T-helper 2 cell treated with Interferon-gamma antibody and Interleukin-4, amounts not matched to agents 5 μg/mL and 100 μg/mL, for 36 hours (primary cell): ENCODE measurements at regions not wholly inside any gene's neighbourhood (a gene's known extent, or its start where the extent isn't known, plus 50 kb on each side); places are given as distances from the start of the nearest gene placed in this dataset.

Source experiments
- DNase-seq: peaks from one replicate; pipeline ENCODE4 v3.0.0; 2021; ENCODE audit warnings: low spot score
- H3K27ac Mint-ChIP-seq: one replicate; pipeline ENCODE4 v1.8.0; 2021; ENCODE audit warnings: mild to moderate bottlenecking, mixed read lengths
- H3K27me3 Mint-ChIP-seq: one replicate; pipeline ENCODE4 v1.8.0; 2021; ENCODE audit warnings: low read depth, mixed read lengths
- H3K36me3 Mint-ChIP-seq: one replicate; pipeline ENCODE4 v1.8.0; 2021; ENCODE audit warnings: low read depth, mixed read lengths
- H3K4me1 Mint-ChIP-seq: one replicate; pipeline ENCODE4 v1.8.0; 2021; ENCODE audit warnings: low read depth, mixed read lengths
- H3K4me3 Mint-ChIP-seq: one replicate; pipeline ENCODE4 v1.8.0; 2022; ENCODE audit warnings: mild to moderate bottlenecking, moderate library complexity, mixed read lengths
- H3K9me3 Mint-ChIP-seq: one replicate; pipeline ENCODE4 v1.8.0; 2021; ENCODE audit warnings: mixed read lengths

DNA sequence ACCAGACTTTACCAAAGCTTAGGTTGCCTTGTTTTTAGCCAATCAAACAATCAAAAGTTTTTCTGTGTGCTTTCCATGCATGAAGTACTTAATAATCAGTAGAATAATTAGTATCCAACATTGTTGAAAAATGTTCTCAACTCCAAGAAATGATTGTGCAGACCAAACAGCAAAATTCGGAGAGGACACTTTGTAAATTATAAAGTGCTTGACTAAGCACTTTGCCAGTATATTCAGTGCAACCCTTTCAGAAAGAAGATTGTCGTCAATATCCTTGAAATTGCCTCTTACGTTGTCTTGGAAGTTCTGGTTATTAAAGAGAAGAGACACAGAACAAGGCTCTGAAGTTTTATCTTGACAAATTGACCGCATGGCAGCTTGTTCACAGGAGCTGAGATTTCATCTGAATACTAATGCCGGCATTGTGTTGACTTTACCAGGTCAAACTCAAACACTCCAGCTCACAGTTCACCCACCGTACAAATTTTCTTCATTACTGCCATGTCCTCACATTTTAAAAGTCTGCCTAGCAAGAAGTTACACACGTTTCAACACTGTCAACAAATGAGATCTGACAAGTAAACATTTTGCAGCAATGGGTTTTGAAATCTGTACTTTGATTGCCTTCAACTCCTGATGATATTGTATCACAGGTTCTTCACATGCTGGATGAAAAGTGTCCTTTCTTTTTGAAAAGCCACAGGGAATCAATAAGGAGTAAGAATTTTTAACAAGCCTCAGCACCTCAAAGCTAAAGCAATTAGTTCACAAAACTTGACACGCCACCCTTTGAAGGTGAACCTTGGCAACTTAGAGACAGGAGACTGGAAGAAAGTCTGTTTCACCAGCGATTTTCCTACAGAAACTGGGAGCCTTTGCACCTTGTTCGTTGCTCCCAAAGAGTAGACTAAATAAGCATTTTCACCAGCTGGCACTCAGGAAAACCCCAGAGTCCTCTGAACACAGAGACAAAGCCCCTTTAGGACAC is 150.9 kb downstream of the RFC3 start:
- H3K4me1 Mint-ChIP-seq = no peaks in the 10 kb centered on the region
- H3K36me3 Mint-ChIP-seq = no peaks in the 10 kb centered on the region
- no peaks in the 10 kb centered on the region for H3K27me3 Mint-ChIP-seq
- H3K9me3 Mint-ChIP-seq = no peaks in the 10 kb centered on the region
- no peak overlapping the region for H3K27ac Mint-ChIP-seq
- no peak for DNase-seq
- no peak overlapping the region for H3K4me3 Mint-ChIP-seq

DNA sequence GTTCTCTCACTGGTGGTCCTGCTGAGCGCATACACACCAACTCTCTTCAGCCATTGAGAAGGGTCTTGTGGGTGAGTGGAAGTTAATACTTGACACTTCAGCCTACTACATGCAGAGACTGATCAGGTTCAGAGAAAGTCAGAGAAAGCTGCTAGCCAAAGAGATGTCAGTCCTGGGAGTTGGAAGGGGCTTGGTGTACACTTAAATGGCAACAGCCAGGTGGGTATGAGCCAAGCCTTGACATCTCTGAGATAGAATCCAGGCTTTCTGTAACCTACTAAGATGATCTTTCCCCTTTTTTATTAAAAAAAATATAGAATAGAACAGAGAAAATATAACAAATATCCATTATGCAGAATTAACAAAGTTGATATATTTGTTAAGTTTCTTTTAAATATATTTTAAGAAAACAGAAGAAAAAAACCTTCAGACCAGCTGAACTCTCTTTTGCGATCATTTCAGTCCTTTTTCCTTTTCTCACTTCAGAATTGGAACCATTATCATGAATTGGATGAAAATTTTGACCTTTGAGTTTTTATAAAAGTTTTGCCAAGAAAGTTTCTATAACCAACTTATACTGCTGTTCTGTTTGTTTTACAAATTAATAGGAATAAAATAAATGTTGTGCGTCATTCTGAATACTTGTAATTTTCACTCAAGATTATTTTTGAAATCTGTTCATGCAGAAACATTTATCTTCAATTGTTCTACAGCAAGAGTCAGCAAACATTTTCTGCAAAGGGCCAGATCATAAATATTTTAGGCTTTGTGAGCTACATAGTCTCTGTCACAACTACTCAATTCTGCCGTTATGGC is 153.0 kb downstream of the RFC3 start:
- Mint-ChIP-seq H3K9me3 (peaks cover 3% of the 10 kb centered on the region), H3K4me1 (no peaks in the 10 kb centered on the region), H3K36me3 (no peaks in the 10 kb centered on the region), H3K27ac (no peak overlapping the region), H3K27me3 (no peaks in the 10 kb centered on the region), H3K4me3 (no peak overlapping the region)
- no peak for DNase-seq

DNA sequence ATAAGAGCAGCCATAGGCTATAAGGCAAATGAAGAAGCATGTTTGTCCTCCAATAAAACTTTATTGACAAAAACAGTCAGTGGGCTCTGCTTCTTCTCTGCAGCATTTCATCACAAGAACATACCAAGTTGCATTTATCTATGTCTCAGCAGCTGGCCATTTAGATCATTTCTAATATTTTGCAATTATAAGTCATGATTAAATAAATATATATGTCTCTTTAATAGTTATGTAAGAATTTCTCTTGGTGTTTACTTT is 153.5 kb downstream of the RFC3 start:
- no peaks in the 10 kb centered on the region for H3K27me3 Mint-ChIP-seq
- peaks cover 3% of the 10 kb centered on the region for H3K9me3 Mint-ChIP-seq
- DNase-seq = no peak
- no peak overlapping the region for H3K4me3 Mint-ChIP-seq
- H3K27ac Mint-ChIP-seq = no peak overlapping the region
- no peaks in the 10 kb centered on the region for H3K36me3 Mint-ChIP-seq
- H3K4me1 Mint-ChIP-seq = no peaks in the 10 kb centered on the region

DNA sequence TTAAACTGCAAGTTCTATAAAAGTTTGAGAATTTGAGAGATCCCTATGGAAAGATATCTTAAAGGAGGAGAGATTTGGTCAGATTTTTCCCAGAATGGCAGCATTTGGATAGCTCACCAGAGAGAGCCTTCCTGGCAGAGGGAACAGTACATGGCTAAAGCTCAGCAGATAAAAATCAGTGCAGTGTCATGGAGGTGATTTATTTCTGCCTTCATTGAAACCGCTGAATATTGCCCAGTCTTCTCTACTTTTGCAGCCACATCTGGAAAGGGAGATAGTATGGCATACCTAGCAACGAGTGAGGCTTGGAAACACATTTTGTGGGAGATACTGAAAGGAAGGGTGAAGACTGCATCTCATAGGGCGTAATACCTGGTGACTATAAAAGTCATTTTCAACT is 155.2 kb downstream of the RFC3 start:
- DNase-seq = no peak
- Mint-ChIP-seq H3K4me1 (no peaks in the 10 kb centered on the region), H3K4me3 (no peak overlapping the region), H3K9me3 (peaks cover 3% of the 10 kb centered on the region), H3K36me3 (no peaks in the 10 kb centered on the region), H3K27ac (no peak overlapping the region), H3K27me3 (no peaks in the 10 kb centered on the region)

DNA sequence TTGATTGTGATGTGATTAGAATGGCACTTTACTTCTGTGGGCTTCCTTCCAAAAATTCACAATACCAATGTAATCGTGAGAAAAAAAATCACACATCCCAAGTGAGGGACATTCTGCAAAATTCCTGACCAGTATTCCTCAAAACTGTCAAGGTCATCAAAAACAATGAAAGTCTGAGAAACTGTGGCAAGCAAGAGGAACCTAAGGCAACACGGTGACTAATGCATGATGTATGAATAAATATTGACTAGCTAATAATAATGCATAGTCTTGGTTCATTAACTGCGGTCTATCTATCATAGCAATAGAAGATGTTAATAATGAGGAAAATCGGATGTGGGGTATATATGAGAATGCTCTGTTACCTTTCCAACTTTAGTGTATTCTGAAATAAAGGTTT is 159.0 kb downstream of the RFC3 start:
- no peaks in the 10 kb centered on the region for H3K27me3 Mint-ChIP-seq
- H3K4me1 Mint-ChIP-seq = no peaks in the 10 kb centered on the region
- H3K4me3 Mint-ChIP-seq = no peak overlapping the region
- peaks cover 3% of the 10 kb centered on the region for H3K9me3 Mint-ChIP-seq
- no peak overlapping the region for H3K27ac Mint-ChIP-seq
- no peaks in the 10 kb centered on the region for H3K36me3 Mint-ChIP-seq
- no peak for DNase-seq

DNA sequence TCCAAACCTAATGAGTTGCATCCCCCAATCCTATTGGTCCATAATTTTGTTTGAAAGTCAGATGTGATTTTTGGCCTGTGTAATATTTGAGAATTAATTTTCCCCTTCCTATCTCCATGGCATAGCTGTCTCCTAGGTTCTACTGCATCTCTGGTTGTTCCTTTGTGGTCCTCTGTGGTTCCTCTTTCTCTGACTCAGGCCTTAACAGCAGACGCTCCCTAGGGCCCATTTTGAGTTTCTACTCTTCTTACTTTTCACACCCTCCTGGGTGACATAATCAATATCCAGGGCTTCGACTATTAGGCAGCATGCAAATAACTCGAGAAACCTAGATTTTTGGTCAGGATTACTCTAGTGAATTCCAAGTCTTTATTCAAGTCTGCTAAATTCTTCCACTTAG is 160.7 kb downstream of the RFC3 start:
- no peak overlapping the region for H3K4me3 Mint-ChIP-seq
- H3K27me3 Mint-ChIP-seq = no peaks in the 10 kb centered on the region
- no peak overlapping the region for H3K27ac Mint-ChIP-seq
- no peak for DNase-seq
- H3K4me1 Mint-ChIP-seq = no peaks in the 10 kb centered on the region
- H3K36me3 Mint-ChIP-seq = no peaks in the 10 kb centered on the region
- H3K9me3 Mint-ChIP-seq = peaks cover 3% of the 10 kb centered on the region

DNA sequence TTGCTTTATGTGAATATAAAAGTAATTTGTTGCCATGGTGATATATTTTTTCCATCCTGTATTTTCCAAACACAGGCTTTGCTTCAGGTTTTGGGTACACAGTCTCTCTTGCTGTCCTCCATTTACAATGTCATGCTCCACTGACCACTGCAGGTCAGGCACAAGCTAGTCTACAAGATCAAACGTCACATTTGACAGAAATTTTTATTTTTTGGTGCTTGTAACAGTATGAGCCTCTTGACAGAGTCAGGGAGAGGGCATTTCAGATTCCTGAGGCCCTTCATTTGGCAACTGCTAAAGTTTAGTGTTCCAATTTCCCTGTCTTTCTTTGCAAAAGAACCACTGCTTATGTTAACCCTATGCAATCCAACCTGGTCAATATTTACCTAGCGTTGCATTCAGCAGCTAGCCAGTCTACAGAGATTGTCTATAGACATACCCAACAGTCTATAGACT is 175.0 kb downstream of the RFC3 start:
- Mint-ChIP-seq H3K27ac (no peak overlapping the region), H3K4me3 (no peak overlapping the region), H3K9me3 (no peaks in the 10 kb centered on the region), H3K36me3 (no peaks in the 10 kb centered on the region), H3K27me3 (no peaks in the 10 kb centered on the region), H3K4me1 (no peaks in the 10 kb centered on the region)
- DNase-seq = no peak

DNA sequence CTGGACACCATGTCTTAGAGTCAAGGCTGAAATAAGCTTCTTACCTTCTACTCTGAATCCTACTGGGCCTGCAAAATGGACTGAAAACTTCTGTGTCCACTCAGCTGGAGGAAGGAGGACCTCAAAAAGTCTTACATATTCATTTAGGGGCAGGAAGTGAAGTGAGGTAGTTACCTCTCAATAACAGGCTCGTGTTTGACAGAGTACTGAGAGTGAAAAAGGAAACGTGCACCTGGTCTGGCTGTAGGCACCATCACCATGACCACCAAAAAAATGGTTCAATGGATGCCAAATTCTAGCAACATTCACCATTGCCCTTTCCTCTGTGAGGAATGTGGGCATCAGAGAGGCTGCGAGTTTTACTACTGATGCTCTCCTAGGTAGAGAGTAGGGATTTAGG is 176.2 kb downstream of the RFC3 start:
- H3K4me1 Mint-ChIP-seq = no peaks in the 10 kb centered on the region

DNA sequence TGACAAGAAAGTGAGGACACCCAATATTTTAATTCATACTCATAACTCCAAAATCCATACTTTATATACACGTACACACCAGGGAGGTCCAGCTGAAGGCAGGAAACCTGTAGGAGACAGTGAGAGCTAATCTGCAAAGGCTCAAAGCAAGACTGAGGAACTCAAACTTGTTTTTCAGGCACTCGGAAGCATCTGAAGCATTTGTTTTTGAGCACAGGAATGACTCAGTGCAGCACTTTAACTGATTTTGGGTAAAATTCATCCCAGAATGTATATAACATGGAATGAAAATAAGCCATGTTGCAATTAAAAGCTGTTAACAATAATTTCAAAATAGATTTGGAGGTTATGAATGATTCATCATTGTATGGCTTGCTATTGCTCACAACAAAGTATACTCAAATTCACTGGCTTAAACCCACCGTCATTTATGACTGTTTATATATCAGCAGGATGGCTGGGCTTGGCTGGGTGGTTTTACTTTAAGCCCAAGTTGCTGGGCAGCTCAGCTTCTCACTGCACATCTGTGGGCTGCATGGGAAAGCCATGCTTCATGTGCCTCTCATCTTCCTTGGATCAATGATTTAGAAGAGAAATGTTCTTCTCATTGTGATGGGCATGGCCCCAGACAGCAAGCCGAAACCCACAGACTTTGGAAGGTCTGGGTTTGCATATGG is 177.0 kb downstream of the RFC3 start:
- Mint-ChIP-seq H3K27me3 (no peaks in the 10 kb centered on the region), H3K4me3 (no peak overlapping the region), H3K27ac (no peak overlapping the region), H3K4me1 (no peaks in the 10 kb centered on the region), H3K36me3 (no peaks in the 10 kb centered on the region), H3K9me3 (no peaks in the 10 kb centered on the region)
- no peak for DNase-seq

More for the DNA sequence above, 176.2 kb downstream of the RFC3 start:
- Mint-ChIP-seq H3K27me3 (no peaks in the 10 kb centered on the region), H3K36me3 (no peaks in the 10 kb centered on the region), H3K9me3 (no peaks in the 10 kb centered on the region), H3K27ac (no peak overlapping the region), H3K4me3 (no peak overlapping the region)
- DNase-seq = no peak

DNA sequence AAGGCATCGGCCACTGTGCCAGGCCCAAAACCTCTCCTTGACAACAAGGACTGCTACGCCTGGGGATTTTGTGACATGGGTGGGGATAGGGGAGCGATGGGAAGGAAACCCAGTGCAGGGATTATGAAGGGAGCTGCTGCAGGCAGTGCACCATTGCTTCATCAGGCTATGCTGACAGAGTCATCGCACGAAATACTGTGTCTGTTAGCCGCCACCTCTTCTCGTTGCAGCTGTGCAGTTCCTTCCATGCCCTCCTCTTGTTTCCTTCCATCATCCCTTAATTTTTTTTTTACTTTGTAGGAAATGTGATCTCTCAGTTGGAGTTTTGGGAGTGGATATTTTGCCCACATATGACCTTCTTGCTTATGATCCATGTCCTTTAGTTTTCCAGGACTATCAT is 178.7 kb downstream of the RFC3 start:
- H3K4me3 Mint-ChIP-seq = no peak overlapping the region
- no peaks in the 10 kb centered on the region for H3K27me3 Mint-ChIP-seq
- no peaks in the 10 kb centered on the region for H3K9me3 Mint-ChIP-seq
- H3K36me3 Mint-ChIP-seq = no peaks in the 10 kb centered on the region
- no peak for DNase-seq
- H3K27ac Mint-ChIP-seq = no peak overlapping the region
- H3K4me1 Mint-ChIP-seq = no peaks in the 10 kb centered on the region

DNA sequence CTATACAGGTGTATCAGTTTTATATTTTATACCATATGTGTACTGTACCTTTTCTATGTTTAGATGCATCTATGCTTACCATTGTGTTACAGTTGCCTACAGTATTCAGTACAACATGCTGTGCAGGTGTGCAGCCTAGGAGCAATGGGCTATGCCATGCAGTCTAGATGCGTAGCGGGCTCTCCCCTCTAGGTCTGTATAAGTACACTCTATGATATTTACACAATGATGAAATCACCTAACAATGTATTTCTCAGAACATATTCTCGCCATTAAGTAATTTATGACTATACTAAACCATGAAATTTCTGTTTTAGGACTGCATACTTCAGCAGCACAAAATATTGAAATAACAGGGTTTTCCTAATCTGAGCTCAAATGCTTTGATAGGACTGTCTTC is 179.6 kb downstream of the RFC3 start:
- no peaks in the 10 kb centered on the region for H3K36me3 Mint-ChIP-seq
- H3K27ac Mint-ChIP-seq = no peak overlapping the region
- no peak for DNase-seq
- no peaks in the 10 kb centered on the region for H3K9me3 Mint-ChIP-seq
- H3K27me3 Mint-ChIP-seq = no peaks in the 10 kb centered on the region
- no peak overlapping the region for H3K4me3 Mint-ChIP-seq
- no peaks in the 10 kb centered on the region for H3K4me1 Mint-ChIP-seq

DNA sequence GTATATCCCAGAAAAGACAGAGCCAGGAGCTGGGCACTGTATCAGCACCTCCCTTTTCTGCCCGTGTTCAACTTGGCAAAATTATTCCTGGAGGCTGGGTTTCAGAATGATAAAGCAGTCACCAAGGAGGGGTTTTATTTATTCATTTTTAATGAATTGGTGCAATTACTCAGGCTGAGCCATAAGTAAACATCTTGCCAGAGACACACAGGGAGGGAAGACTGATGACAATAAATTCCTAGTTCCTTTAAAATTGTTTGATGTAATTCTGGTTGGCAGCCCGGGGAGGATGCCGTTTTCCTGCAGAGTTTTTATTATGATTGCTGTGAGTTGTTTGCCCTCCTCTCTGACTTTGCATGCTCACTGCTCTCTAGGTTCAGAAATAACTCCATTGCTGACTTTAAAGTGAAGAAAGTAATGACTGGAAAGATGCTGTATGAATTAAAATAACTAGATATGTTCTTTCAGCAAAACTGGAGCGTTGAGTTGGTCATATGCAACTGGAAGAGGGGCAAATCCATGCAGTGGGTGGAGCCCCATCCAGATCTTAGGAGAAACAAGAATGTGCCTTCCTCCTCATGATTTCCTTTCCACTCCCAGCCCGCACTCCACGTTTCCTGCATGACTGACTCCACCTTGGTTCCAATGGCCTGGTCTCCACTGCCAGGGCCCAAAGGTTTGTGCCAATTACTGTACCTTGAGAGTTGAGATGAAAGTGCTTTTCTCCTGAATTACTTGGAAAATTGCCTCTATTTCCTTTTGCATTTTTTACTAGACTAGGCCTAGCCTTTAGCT is 182.1 kb downstream of the RFC3 start:
- no peaks in the 10 kb centered on the region for H3K4me1 Mint-ChIP-seq
- H3K27ac Mint-ChIP-seq = no peak overlapping the region
- no peak overlapping the region for H3K4me3 Mint-ChIP-seq
- no peaks in the 10 kb centered on the region for H3K9me3 Mint-ChIP-seq
- H3K27me3 Mint-ChIP-seq = no peaks in the 10 kb centered on the region
- H3K36me3 Mint-ChIP-seq = no peaks in the 10 kb centered on the region
- DNase-seq = no peak

DNA sequence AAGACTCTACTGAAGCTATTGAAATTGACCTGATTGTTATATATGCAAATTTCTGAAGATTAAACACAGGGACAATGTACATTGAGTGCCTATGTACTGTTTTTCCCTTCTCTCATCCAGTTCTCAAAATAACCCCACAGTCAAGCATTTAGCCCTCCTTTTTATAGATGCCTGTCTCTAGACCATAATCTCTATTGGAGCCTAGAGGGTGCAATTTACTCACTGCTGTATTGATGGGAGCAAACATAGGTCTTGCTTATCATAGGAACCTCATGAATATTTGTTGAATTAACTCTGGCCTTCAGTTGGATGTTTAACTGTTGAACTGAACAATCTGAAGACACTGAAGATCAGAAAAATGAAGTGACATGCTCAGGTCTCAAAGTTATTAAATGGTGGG is 183.0 kb downstream of the RFC3 start:
- H3K36me3 Mint-ChIP-seq = no peaks in the 10 kb centered on the region
- no peak overlapping the region for H3K27ac Mint-ChIP-seq

More for the DNA sequence above, 183.0 kb downstream of the RFC3 start:
- Mint-ChIP-seq H3K4me3 (no peak overlapping the region), H3K4me1 (no peaks in the 10 kb centered on the region), H3K27me3 (no peaks in the 10 kb centered on the region), H3K9me3 (no peaks in the 10 kb centered on the region)
- no peak for DNase-seq
